A673 (cell line): ENCODE measurements at regions not wholly inside any gene's neighbourhood (a gene's known extent, or its start where the extent isn't known, plus 50 kb on each side); places are given as distances from the start of the nearest gene placed in this dataset.

ENCODE experiments used
- BruUV-seq: library from RNA; stranded (reverse); fragments of 400-500 nt; replicated peaks from 2 replicates; lab custom pipeline; 2021; lab: Mats Ljungman, UMichigan
- CTCF ChIA-PET: fragments of 300-600 bp; sonication (Branson Sonifier 250); formaldehyde crosslinking; loops from one replicate; lab custom pipeline; 2022; ENCODE audit warnings: antibody characterized with exemption; lab: Charles Lee
- POLR2A ChIA-PET: fragments of 300-600 bp; sonication (Branson Sonifier 250); formaldehyde crosslinking; loops from one replicate; lab custom pipeline; 2022; ENCODE audit warnings: antibody characterized with exemption; ENCODE audit not compliant: low non-redundant PET; lab: Charles Lee
- DNase-seq: peaks from one replicate; pipeline ENCODE4 v3.0.0-alpha.2; 2015; ENCODE audit warnings: low spot score
- H3K27ac ChIP-seq: fragments of 200-600 bp; sonication (generic); 2 replicates; pipeline ENCODE4 v1.5.1; 2016; ENCODE audit warnings: mixed run types, low read depth, mild to moderate bottlenecking, mixed read lengths, antibody characterized with exemption, low read length; ENCODE audit not compliant: poor library complexity, severe bottlenecking
- H3K27me3 ChIP-seq: fragments of 200-600 bp; sonication (generic); replicated peaks from 2 replicates; pipeline ENCODE4 v1.6.1; 2017; ENCODE audit warnings: mixed run types, low read depth, mild to moderate bottlenecking, mixed read lengths, antibody characterized with exemption, low read length; ENCODE audit not compliant: insufficient read depth, poor library complexity
- H3K36me3 ChIP-seq: fragments of 200-600 bp; sonication (generic); 2 replicates; pipeline ENCODE4 v1.6.1; 2016; ENCODE audit warnings: mixed run types, mild to moderate bottlenecking, mixed read lengths, antibody characterized with exemption, low read length; ENCODE audit not compliant: insufficient read depth, poor library complexity, severe bottlenecking
- H3K4me1 ChIP-seq: fragments of 200-600 bp; sonication (generic); 2 replicates; pipeline ENCODE4 v1.6.1; 2017; ENCODE audit warnings: mixed run types, mild to moderate bottlenecking, mixed read lengths, antibody characterized with exemption, low read length; ENCODE audit not compliant: insufficient read depth, poor library complexity, severe bottlenecking
- H3K4me3 ChIP-seq: fragments of 200-600 bp; sonication (generic); 2 replicates; pipeline ENCODE4 v1.5.1; 2016; ENCODE audit warnings: low read depth, mixed run types, mild to moderate bottlenecking, mixed read lengths, low read length; ENCODE audit not compliant: poor library complexity, severe bottlenecking
- H3K9me3 ChIP-seq: fragments of 200-600 bp; sonication (generic); 2 replicates; pipeline ENCODE4 v1.6.1; 2016; ENCODE audit warnings: mixed run types, low read depth, mild to moderate bottlenecking, mixed read lengths, antibody characterized with exemption, low read length; ENCODE audit not compliant: poor library complexity, severe bottlenecking
- CTCF ChIP-seq: fragments of 300-800, 200-600 bp; sonication (generic); conservative IDR thresholded peaks from 2 replicates; pipeline ENCODE4 v1.5.1; 2017; ENCODE audit warnings: low read depth, mild to moderate bottlenecking, antibody characterized with exemption, low read length, moderate library complexity, mixed read lengths
- EZH2 ChIP-seq: fragments of 200-600 bp; sonication (generic); IDR thresholded peaks from 2 replicates; pipeline ENCODE4 v1.6.1; 2017; ENCODE audit warnings: borderline replicate concordance, low read depth, mild to moderate bottlenecking, mixed read lengths, antibody characterized with exemption, low read length; ENCODE audit not compliant: poor library complexity, severe bottlenecking
- intact Hi-C: fragments of 100-400 bp; cut with micrococcal nuclease; formaldehyde crosslinking; loops from one replicate; pipeline ENCODE4 v1.10.0; 2022; ENCODE audit not compliant: unreplicated experiment

- TF ChIP-seq CTCF: peak; percentile 95
- no peak for TF ChIP-seq EZH2
- Histone ChIP-seq H3K36me3 (no peaks in the 10 kb centered on the region), H3K4me1 (peaks cover 22% of the 10 kb centered on the region), H3K4me3 (no peak overlapping the region), H3K9me3 (no peaks in the 10 kb centered on the region), H3K27me3 (no peaks in the 10 kb centered on the region), H3K27ac (no peak overlapping the region)
- intact Hi-C loops: loop anchor here (2.0 to 10.0 kb wide), 2 partner anchors 148 to 442 kb away; no protein-coding TSS in a partner anchor
- POLR2A ChIA-PET: no interaction called here
- no TSS peak for BruUV-seq
- DNase-seq: peak; percentile 74
- CTCF ChIA-PET: no interaction called here
Measured at GRCh38 chr1:184222652-184223052, 164.2 kb upstream of the C1orf21 start.

- Histone ChIP-seq H3K4me3 (no peak overlapping the region), H3K36me3 (no peaks in the 10 kb centered on the region), H3K27ac (no peak overlapping the region), H3K4me1 (peaks cover 21% of the 10 kb centered on the region), H3K9me3 (no peaks in the 10 kb centered on the region), H3K27me3 (no peaks in the 10 kb centered on the region)
- TF ChIP-seq CTCF (no peak), EZH2 (no peak)
- DNase-seq: no peak
- CTCF ChIA-PET: no interaction called here
- no TSS peak for BruUV-seq
- intact Hi-C loops: loop anchor here (2.0 to 10.0 kb wide), 2 partner anchors 148 to 442 kb away; no protein-coding TSS in a partner anchor
- POLR2A ChIA-PET: no interaction called here
Measured at GRCh38 chr1:184223216-184223615, 163.6 kb upstream of the C1orf21 start.

- ChIA-PET POLR2A (no interaction called here), CTCF (no interaction called here)
- TF ChIP-seq EZH2 (no peak), CTCF (no peak)
- no peak overlapping the region for H3K27ac ChIP-seq
- no peaks in the 10 kb centered on the region for H3K27me3 ChIP-seq
- peaks cover 3% of the 10 kb centered on the region for H3K4me1 ChIP-seq
- intact Hi-C loops: loop anchor here (10.0 kb wide), 1 partner anchor 439 kb away; no protein-coding TSS in a partner anchor
- BruUV-seq: no TSS peak
- no peaks in the 10 kb centered on the region for H3K9me3 ChIP-seq
- DNase-seq: no peak
- no peaks in the 10 kb centered on the region for H3K36me3 ChIP-seq
- H3K4me3 ChIP-seq: no peak overlapping the region
Measured at GRCh38 chr1:184225283-184226099, 161.3 kb upstream of the C1orf21 start.
